ENCODE measurements at regions not wholly inside any gene's neighbourhood (a gene's known extent, or its start where the extent isn't known, plus 50 kb on each side); places are given as distances from the start of the nearest gene placed in this dataset.

DNA sequence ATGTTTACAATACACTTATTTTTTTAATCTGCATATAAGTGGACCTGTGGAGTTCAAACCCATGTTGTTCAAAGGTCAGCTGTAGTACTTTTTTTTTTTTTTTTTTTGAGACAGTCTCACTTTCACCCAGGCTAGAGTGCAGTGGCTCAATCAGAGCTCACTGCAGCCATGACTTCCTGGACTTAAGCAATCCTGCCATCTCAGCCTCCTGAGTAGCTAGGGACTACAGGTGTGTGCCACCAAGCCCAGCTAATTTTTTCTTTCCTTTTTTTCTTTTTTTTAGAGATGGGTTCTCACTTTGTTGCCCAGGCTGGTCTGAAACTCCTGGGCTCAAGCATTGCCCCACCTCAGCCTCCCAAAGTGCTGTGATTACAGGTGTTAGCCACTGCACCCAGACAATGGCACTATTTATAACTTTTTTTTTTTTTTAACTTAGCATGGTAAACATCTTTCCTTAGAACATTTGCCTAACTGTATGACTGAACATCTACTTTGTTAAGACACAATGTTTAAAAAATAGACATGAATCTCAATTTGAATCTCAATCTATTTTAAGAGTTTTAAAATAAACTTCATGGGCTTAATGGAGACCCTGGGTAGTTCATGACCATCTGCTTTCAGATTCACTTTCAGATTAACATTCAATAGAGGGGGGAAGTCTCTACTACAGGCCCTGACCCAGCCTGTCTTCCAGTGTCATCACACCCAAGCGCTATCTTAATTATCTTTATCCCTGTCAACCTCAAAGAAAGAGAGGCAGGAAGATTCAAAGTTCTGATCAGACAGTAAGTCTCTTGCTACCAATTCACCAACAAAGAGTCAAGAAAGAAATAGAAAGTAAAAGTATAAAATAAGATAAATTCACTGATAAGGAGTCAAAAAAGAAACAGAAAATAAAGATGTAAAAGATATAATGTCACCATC, 97.7 kb upstream of the DOCK9 start:
- H3K4me1 ChIP-seq (ENCODE audit: low read length) = no peaks in the 10 kb centered on the region; the same call in 1 of the 2 replicates
- no peaks in the 10 kb centered on the region for H4K20me1 ChIP-seq (ENCODE audit: insufficient read depth, low read length)
- peaks cover 4% of the 10 kb centered on the region for H3K36me3 ChIP-seq (replicated peaks; ENCODE audit: low read depth, low read length)
- H2AFZ ChIP-seq (ENCODE audit: low read depth, low read length) = no peak overlapping the region
- H3K27ac ChIP-seq (ENCODE audit: low read length) = no peak overlapping the region
- no peak overlapping the region for H3K9ac ChIP-seq (ENCODE audit: low read length)
- no peaks in the 10 kb centered on the region for H3K9me3 ChIP-seq (ENCODE audit: insufficient read depth, low read length)
- H3K27me3 ChIP-seq (ENCODE audit: low read depth, low read length) = no peaks in the 10 kb centered on the region
- H3K4me2 ChIP-seq (ENCODE audit: low read length) = no peak overlapping the region
- no peak overlapping the region for H3K4me3 ChIP-seq (ENCODE audit: low read length)
- no peak for TF ChIP-seq EZH2phosphoT487 (IDR thresholded peaks at IDR 0.05; ENCODE audit: low read depth)
- TF ChIP-seq, protein P1, sequence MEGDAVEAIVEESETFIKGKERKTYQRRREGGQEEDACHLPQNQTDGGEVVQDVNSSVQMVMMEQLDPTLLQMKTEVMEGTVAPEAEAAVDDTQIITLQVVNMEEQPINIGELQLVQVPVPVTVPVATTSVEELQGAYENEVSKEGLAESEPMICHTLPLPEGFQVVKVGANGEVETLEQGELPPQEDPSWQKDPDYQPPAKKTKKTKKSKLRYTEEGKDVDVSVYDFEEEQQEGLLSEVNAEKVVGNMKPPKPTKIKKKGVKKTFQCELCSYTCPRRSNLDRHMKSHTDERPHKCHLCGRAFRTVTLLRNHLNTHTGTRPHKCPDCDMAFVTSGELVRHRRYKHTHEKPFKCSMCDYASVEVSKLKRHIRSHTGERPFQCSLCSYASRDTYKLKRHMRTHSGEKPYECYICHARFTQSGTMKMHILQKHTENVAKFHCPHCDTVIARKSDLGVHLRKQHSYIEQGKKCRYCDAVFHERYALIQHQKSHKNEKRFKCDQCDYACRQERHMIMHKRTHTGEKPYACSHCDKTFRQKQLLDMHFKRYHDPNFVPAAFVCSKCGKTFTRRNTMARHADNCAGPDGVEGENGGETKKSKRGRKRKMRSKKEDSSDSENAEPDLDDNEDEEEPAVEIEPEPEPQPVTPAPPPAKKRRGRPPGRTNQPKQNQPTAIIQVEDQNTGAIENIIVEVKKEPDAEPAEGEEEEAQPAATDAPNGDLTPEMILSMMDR (IDR thresholded peaks at IDR 0.05; ENCODE audit: low read depth, low read length) = no peak
- no peaks in the 10 kb centered on the region for H3K79me2 ChIP-seq (ENCODE audit: low read length)

DNA sequence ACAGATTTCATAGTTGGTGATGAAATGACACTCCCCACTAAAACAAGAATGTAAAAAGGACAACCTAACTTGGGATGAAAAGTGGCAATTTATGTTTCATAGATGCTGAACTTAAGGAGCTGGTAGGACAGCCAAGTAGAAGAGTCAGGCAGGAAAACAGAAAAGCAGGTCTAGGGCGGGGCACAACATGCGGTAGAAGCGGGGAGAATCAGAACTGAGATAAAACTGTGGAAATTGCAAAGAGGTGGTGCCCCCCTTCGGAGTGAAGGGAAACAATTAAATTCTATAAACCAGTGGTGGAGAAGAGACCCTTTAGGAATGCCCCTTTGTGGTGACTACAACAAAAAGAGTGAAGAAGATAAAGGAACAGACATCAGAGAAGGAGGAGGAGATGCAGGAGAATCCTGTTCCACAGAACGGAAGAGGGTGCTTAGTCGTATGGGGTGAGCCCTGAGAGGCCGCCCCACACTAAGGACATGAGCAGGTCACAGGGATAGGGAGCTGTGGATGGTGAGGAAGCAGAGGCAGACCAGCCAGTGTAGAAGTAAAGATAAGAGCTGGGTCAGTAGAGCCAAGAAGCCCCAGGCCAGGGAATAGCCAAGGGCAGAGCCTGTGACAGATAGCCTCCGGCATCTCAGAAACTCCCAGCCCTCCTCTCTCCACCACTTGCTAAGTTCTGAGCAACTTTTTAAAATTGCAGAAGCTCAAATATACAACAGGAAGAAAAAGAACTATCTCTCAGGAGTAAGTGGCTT, 100.3 kb upstream of the DOCK9 start:
- H3K79me2 ChIP-seq (ENCODE audit: low read length) = no peaks in the 10 kb centered on the region
- H3K4me2 ChIP-seq (ENCODE audit: low read length) = no peak overlapping the region
- H3K27ac ChIP-seq (ENCODE audit: low read length) = no peak overlapping the region
- no peak overlapping the region for H3K9ac ChIP-seq (ENCODE audit: low read length)
- H3K36me3 ChIP-seq (replicated peaks; ENCODE audit: low read depth, low read length) = peaks cover 4% of the 10 kb centered on the region
- no peak overlapping the region for H3K4me3 ChIP-seq (ENCODE audit: low read length)
- H4K20me1 ChIP-seq (ENCODE audit: insufficient read depth, low read length) = no peaks in the 10 kb centered on the region
- no peaks in the 10 kb centered on the region; the same call in 1 of the 2 replicates for H3K4me1 ChIP-seq (ENCODE audit: low read length)
- no peaks in the 10 kb centered on the region for H3K27me3 ChIP-seq (ENCODE audit: low read depth, low read length)
- H2AFZ ChIP-seq (ENCODE audit: low read depth, low read length) = no peak overlapping the region
- no peak for TF ChIP-seq EZH2phosphoT487 (IDR thresholded peaks at IDR 0.05; ENCODE audit: low read depth)
- TF ChIP-seq, protein P1 (IDR thresholded peaks at IDR 0.05; ENCODE audit: low read depth, low read length) = no peak
- no peaks in the 10 kb centered on the region for H3K9me3 ChIP-seq (ENCODE audit: insufficient read depth, low read length)

DNA sequence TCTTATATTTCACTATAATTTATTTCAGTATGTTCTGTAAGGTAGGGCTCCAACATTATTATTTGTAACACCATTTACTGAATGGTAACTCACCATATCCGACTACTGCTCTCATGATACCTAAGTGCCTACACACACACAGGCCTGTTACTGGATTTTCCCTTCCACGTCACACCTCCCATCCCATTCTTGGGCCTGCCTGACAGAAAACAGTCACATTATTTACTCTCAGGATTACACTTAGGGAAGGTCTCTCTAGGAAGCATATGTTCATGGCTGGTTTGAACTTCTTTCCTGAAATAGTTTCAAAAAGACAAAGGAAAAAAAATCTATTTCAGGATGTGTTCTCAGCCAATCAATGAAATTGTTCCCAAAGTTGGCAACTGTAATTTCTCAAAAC, 102.3 kb upstream of the DOCK9 start:
- Histone ChIP-seq H2AFZ (ENCODE audit: low read depth, low read length) (no peak overlapping the region), H3K9ac (ENCODE audit: low read length) (no peak overlapping the region), H3K9me3 (ENCODE audit: insufficient read depth, low read length) (no peaks in the 10 kb centered on the region), H3K4me1 (ENCODE audit: low read length) (peaks cover 14% of the 10 kb centered on the region), H3K36me3 (replicated peaks; ENCODE audit: low read depth, low read length) (no peaks in the 10 kb centered on the region), H3K4me2 (ENCODE audit: low read length) (no peak overlapping the region), H3K79me2 (ENCODE audit: low read length) (no peaks in the 10 kb centered on the region), H3K27ac (ENCODE audit: low read length) (no peak overlapping the region), H3K4me3 (ENCODE audit: low read length) (no peak overlapping the region), H4K20me1 (ENCODE audit: insufficient read depth, low read length) (no peaks in the 10 kb centered on the region), H3K27me3 (ENCODE audit: low read depth, low read length) (no peaks in the 10 kb centered on the region)
- TF ChIP-seq, protein P1 (IDR thresholded peaks at IDR 0.05; ENCODE audit: low read depth, low read length) = no peak
- TF ChIP-seq EZH2phosphoT487 (IDR thresholded peaks at IDR 0.05; ENCODE audit: low read depth) = no peak

DNA sequence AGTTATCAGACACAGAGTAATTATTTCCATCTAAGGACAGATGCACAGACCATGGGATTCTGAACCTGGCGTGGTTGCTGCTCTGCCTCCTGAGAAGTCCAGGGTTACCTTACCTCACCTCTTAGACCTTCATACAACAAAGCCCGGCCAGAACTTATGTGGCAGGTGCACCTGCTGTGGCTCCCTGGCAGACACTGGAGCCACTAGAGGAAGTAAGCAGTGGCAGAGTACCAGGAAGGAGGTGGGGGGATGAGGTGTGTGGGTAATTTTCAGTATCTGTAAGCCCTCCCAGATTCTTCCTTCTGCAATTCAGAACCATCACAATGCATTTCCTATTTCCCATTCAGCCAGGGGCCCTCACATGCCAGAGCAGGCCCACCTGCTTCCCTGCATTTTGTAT, 106.1 kb upstream of the DOCK9 start:
- peaks cover 27% of the 10 kb centered on the region for H3K4me1 ChIP-seq (ENCODE audit: low read length)
- no peak overlapping the region for H2AFZ ChIP-seq (ENCODE audit: low read depth, low read length)
- no peak overlapping the region for H3K9ac ChIP-seq (ENCODE audit: low read length)
- H3K9me3 ChIP-seq (ENCODE audit: insufficient read depth, low read length) = no peaks in the 10 kb centered on the region
- H3K4me3 ChIP-seq (ENCODE audit: low read length) = no peak overlapping the region
- H3K36me3 ChIP-seq (replicated peaks; ENCODE audit: low read depth, low read length) = no peaks in the 10 kb centered on the region
- no peak overlapping the region for H3K27ac ChIP-seq (ENCODE audit: low read length)
- H3K79me2 ChIP-seq (ENCODE audit: low read length) = no peaks in the 10 kb centered on the region
- TF ChIP-seq EZH2phosphoT487 (IDR thresholded peaks at IDR 0.05; ENCODE audit: low read depth) = no peak
- TF ChIP-seq, protein P1 (IDR thresholded peaks at IDR 0.05; ENCODE audit: low read depth, low read length) = no peak
- peak overlapping the region; percentile 10; the same call in 1 of the 2 replicates for H3K4me2 ChIP-seq (ENCODE audit: low read length)
- no peaks in the 10 kb centered on the region for H4K20me1 ChIP-seq (ENCODE audit: insufficient read depth, low read length)
- H3K27me3 ChIP-seq (ENCODE audit: low read depth, low read length) = no peaks in the 10 kb centered on the region

Data from OCI-LY3 (cell line).